ENCODE measurements at regions not wholly inside any gene's neighbourhood (a gene's known extent, or its start where the extent isn't known, plus 50 kb on each side); places are given as distances from the start of the nearest gene placed in this dataset.

DNA sequence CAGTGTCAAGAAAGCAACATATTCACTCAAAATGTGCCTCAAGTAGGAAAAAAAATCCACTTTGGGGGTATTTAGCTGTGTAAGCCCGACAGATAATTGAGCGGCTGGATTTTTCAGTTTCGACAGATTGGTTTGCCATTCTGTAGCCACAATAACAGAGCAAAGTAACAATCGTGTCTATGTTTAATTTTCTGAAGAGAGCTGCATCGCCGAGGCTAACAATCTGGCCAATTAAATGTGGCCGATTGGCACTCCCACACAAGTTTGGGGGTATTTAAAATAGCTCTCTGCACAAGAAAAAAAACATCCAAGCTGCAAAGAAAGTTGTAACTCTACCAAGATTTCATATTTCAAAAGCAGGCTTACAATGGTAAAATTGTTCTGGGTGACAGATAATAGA lies 99.7 kb upstream of the CDH13 start:
- Histone ChIP-seq H3K4me1 (ENCODE audit: control insufficient read depth, insufficient read depth, low read length) (no peaks in the 10 kb centered on the region), H3K9ac (ENCODE audit: low read length in 2 of 2) (no peak overlapping the region), H3K9me3 (ENCODE audit: control insufficient read depth in 2 of 2, low read length in 2 of 2) (peaks cover 5 to 9% of the 10 kb centered on the region in 2 donors), H3K27me3 (ENCODE audit: control insufficient read depth in 1 of 2, insufficient read depth in 2 of 2, low read length in 2 of 2) (no peaks in the 10 kb centered on the region), H3K4me3 (ENCODE audit: low read length in 2 of 2) (no peak overlapping the region), H3K36me3 (ENCODE audit: control insufficient read depth in 2 of 2, insufficient read depth in 2 of 2, low read length in 2 of 2) (no peaks in the 10 kb centered on the region), H3K27ac (ENCODE audit: low read length) (no peak overlapping the region)

DNA sequence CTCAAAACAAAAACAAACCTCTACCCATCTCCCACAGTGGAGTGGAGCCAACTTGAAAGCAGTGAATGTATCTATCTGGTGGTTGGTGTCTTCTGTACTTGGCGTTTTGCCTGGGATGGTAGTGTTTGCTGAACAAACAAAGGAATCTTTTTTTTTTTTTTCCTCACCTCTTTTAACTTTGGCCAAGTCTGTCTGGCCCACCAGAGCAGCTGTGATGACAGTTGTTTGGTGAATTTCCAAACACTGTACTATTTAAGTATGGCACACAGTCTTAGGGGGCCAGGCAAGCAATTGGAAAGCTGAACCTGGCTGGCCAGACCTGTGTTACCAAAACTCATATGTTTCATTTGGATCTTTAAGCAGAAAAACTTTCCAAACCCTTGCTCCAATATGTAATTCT lies 101.8 kb upstream of the CDH13 start:
- no peaks in the 10 kb centered on the region for H3K4me1 ChIP-seq (ENCODE audit: control insufficient read depth, insufficient read depth, low read length)
- H3K27me3 ChIP-seq (ENCODE audit: control insufficient read depth in 1 of 2, insufficient read depth in 2 of 2, low read length in 2 of 2) = no peaks in the 10 kb centered on the region
- H3K9me3 ChIP-seq (ENCODE audit: control insufficient read depth in 2 of 2, low read length in 2 of 2) = peaks cover 5 to 9% of the 10 kb centered on the region in 2 donors
- no peak overlapping the region for H3K27ac ChIP-seq (ENCODE audit: low read length)
- H3K36me3 ChIP-seq (ENCODE audit: control insufficient read depth in 2 of 2, insufficient read depth in 2 of 2, low read length in 2 of 2) = no peaks in the 10 kb centered on the region
- no peak overlapping the region for H3K9ac ChIP-seq (ENCODE audit: low read length in 2 of 2)
- no peak overlapping the region for H3K4me3 ChIP-seq (ENCODE audit: low read length in 2 of 2)

DNA sequence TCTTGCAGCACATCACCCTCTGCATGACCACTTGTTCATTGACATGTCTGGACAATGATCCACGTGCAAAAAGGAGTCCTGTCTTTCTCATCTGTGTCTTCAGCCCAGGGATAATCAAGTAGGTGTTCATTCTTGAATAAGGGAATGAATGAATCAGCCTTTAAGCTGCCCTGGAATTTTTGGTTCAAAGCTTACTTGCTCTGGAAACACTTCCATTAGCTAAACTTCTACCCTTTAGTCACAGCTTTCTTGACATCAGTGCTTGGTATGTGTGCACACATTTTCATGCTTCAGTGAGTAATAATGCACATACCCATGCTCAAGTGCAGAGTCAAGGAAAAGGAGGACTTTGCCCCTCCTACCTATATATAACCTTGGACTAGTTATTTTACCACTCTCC lies 103.0 kb upstream of the CDH13 start:
- Histone ChIP-seq H3K36me3 (ENCODE audit: control insufficient read depth in 2 of 2, insufficient read depth in 2 of 2, low read length in 2 of 2) (no peaks in the 10 kb centered on the region), H3K4me3 (ENCODE audit: low read length in 2 of 2) (no peak overlapping the region), H3K27me3 (ENCODE audit: control insufficient read depth in 1 of 2, insufficient read depth in 2 of 2, low read length in 2 of 2) (no peaks in the 10 kb centered on the region), H3K4me1 (ENCODE audit: control insufficient read depth, insufficient read depth, low read length) (no peaks in the 10 kb centered on the region), H3K9me3 (ENCODE audit: control insufficient read depth in 2 of 2, low read length in 2 of 2) (peaks cover 5 to 9% of the 10 kb centered on the region in 2 donors), H3K27ac (ENCODE audit: low read length) (no peak overlapping the region), H3K9ac (ENCODE audit: low read length in 2 of 2) (no peak overlapping the region)

DNA sequence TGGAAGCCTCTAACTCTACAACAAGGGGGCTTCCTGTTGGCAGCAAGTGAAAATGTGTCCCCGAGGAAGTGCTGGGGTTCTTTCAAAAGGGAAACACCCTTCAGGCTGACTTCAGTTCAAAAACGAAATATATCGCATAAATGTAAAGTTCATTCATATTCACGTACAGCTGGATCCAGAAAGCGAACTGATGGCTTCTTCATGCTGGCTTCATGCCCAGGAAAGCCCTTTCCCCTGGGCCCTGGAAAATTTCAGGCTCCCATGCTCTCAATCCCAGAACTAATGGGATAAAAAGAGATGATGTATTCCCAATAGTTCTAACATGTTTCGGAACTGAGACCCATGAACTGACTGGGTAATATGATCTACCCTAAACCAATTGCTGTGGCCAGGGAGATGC lies 104.7 kb upstream of the CDH13 start:
- Histone ChIP-seq H3K27me3 (ENCODE audit: control insufficient read depth in 1 of 2, insufficient read depth in 2 of 2, low read length in 2 of 2) (no peaks in the 10 kb centered on the region), H3K9ac (ENCODE audit: low read length in 2 of 2) (no peak overlapping the region), H3K36me3 (ENCODE audit: control insufficient read depth in 2 of 2, insufficient read depth in 2 of 2, low read length in 2 of 2) (no peaks in the 10 kb centered on the region), H3K4me1 (ENCODE audit: control insufficient read depth, insufficient read depth, low read length) (no peaks in the 10 kb centered on the region), H3K4me3 (ENCODE audit: low read length in 2 of 2) (no peak overlapping the region), H3K9me3 (ENCODE audit: control insufficient read depth in 2 of 2, low read length in 2 of 2) (peaks cover 5 to 9% of the 10 kb centered on the region in 2 donors), H3K27ac (ENCODE audit: low read length) (no peak overlapping the region)

- Histone ChIP-seq H3K9ac (ENCODE audit: low read length in 2 of 2) (no peak overlapping the region), H3K4me1 (ENCODE audit: control insufficient read depth, insufficient read depth, low read length) (no peaks in the 10 kb centered on the region), H3K9me3 (ENCODE audit: control insufficient read depth in 2 of 2, low read length in 2 of 2) (peaks cover 0 to 5% of the 10 kb centered on the region in 2 donors), H3K36me3 (ENCODE audit: control insufficient read depth in 2 of 2, insufficient read depth in 2 of 2, low read length in 2 of 2) (no peaks in the 10 kb centered on the region), H3K4me3 (ENCODE audit: low read length in 2 of 2) (no peak overlapping the region), H3K27me3 (ENCODE audit: control insufficient read depth in 1 of 2, insufficient read depth in 2 of 2, low read length in 2 of 2) (no peaks in the 10 kb centered on the region), H3K27ac (ENCODE audit: low read length) (no peak overlapping the region)
Measured at GRCh38 chr16:82518811-82519210, 108.0 kb upstream of the CDH13 start.

DNA sequence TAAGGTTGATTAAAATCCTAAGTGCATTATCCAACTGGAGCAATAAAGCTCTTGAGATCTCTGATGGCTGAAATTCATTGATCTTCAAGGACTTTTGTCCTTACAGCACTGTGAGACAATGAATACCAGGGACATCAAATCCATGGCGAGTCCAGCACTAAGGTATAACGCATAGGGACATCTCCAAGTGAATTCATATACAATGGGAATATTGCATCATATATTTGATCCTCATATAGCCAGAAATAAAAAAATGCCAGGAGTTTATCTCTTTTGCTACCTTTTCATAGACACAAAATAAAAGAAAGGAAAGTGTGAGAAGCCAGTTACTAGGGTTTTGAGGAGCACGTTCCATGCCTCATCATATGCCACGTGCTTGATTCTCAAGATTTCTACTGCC lies 112.5 kb upstream of the CDH13 start:
- H3K4me1 ChIP-seq (ENCODE audit: control insufficient read depth, insufficient read depth, low read length) = no peaks in the 10 kb centered on the region

GRCh38 chr16:82510789-82511305 lies 115.9 kb upstream of the CDH13 start:
- no peaks in the 10 kb centered on the region for H3K36me3 ChIP-seq (ENCODE audit: control insufficient read depth in 2 of 2, insufficient read depth in 2 of 2, low read length in 2 of 2)
- H3K27me3 ChIP-seq (ENCODE audit: control insufficient read depth in 1 of 2, insufficient read depth in 2 of 2, low read length in 2 of 2) = no peaks in the 10 kb centered on the region
- H3K9me3 ChIP-seq (ENCODE audit: control insufficient read depth in 2 of 2, low read length in 2 of 2) = peaks cover 9 to 11% of the 10 kb centered on the region in 2 donors
- H3K9ac ChIP-seq (ENCODE audit: low read length in 2 of 2) = no peak overlapping the region
- H3K4me3 ChIP-seq (ENCODE audit: low read length in 2 of 2) = no peak overlapping the region
- H3K4me1 ChIP-seq (ENCODE audit: control insufficient read depth, insufficient read depth, low read length) = no peaks in the 10 kb centered on the region
- H3K27ac ChIP-seq (ENCODE audit: low read length) = no peak overlapping the region

More for the DNA sequence above, 112.5 kb upstream of the CDH13 start:
- H3K36me3 ChIP-seq (ENCODE audit: control insufficient read depth in 2 of 2, insufficient read depth in 2 of 2, low read length in 2 of 2) = no peaks in the 10 kb centered on the region
- no peaks in the 10 kb centered on the region for H3K9me3 ChIP-seq (ENCODE audit: control insufficient read depth in 2 of 2, low read length in 2 of 2)
- no peaks in the 10 kb centered on the region for H3K27me3 ChIP-seq (ENCODE audit: control insufficient read depth in 1 of 2, insufficient read depth in 2 of 2, low read length in 2 of 2)
- no peak overlapping the region for H3K27ac ChIP-seq (ENCODE audit: low read length)
- no peak overlapping the region for H3K4me3 ChIP-seq (ENCODE audit: low read length in 2 of 2)
- H3K9ac ChIP-seq (ENCODE audit: low read length in 2 of 2) = no peak overlapping the region

DNA sequence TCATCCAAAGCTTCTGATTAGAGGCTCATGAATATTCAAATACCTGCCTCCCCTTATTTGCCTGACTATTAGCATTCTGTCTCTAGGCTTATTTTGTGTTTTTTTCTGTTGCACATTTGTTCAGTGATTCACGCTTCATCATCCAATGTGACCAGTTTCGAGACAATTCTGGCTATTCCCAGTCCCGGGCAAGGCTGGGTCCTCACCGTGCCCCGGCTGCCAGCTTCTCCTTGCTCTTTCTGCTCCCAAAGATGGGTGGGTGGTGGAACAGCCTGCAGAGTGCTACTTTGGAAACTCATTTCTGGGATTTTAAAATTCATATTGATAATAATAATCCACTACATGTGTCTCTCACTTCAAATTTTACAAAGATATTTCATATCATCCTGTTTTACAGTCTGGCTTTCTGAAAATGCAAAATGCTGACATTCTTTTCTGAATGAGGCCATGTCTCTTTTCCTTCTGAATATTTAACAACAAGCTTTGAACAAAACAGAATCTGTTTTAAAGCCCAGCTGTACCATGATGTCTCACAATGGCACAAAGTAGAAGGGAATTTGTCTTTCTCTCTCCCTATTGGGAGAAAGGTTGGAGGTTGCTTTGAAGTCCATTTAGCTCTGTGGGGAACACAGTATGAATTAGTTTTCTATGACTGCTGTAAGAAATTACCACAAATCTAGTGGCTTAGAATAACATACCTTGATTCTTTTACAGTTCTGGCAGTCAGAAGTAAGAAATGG lies 116.9 kb upstream of the CDH13 start:
- Histone ChIP-seq H3K27ac (ENCODE audit: low read length) (no peak overlapping the region), H3K36me3 (ENCODE audit: control insufficient read depth in 2 of 2, insufficient read depth in 2 of 2, low read length in 2 of 2) (no peaks in the 10 kb centered on the region), H3K9me3 (ENCODE audit: control insufficient read depth in 2 of 2, low read length in 2 of 2) (peaks cover 9 to 11% of the 10 kb centered on the region in 2 donors), H3K4me3 (ENCODE audit: low read length in 2 of 2) (no peak overlapping the region), H3K27me3 (ENCODE audit: control insufficient read depth in 1 of 2, insufficient read depth in 2 of 2, low read length in 2 of 2) (no peaks in the 10 kb centered on the region), H3K9ac (ENCODE audit: low read length in 2 of 2) (no peak overlapping the region), H3K4me1 (ENCODE audit: control insufficient read depth, insufficient read depth, low read length) (no peaks in the 10 kb centered on the region)

GRCh38 chr16:82506692-82507670 lies 119.8 kb upstream of the CDH13 start:
- H3K27ac ChIP-seq (ENCODE audit: low read length) = no peak overlapping the region
- H3K36me3 ChIP-seq (ENCODE audit: control insufficient read depth in 2 of 2, insufficient read depth in 2 of 2, low read length in 2 of 2) = no peaks in the 10 kb centered on the region
- H3K4me3 ChIP-seq (ENCODE audit: low read length in 2 of 2) = no peak overlapping the region
- no peaks in the 10 kb centered on the region for H3K4me1 ChIP-seq (ENCODE audit: control insufficient read depth, insufficient read depth, low read length)
- H3K9me3 ChIP-seq (ENCODE audit: control insufficient read depth in 2 of 2, low read length in 2 of 2) = peaks cover 9 to 11% of the 10 kb centered on the region in 2 donors
- H3K9ac ChIP-seq (ENCODE audit: low read length in 2 of 2) = no peak overlapping the region
- no peaks in the 10 kb centered on the region for H3K27me3 ChIP-seq (ENCODE audit: control insufficient read depth in 1 of 2, insufficient read depth in 2 of 2, low read length in 2 of 2)

DNA sequence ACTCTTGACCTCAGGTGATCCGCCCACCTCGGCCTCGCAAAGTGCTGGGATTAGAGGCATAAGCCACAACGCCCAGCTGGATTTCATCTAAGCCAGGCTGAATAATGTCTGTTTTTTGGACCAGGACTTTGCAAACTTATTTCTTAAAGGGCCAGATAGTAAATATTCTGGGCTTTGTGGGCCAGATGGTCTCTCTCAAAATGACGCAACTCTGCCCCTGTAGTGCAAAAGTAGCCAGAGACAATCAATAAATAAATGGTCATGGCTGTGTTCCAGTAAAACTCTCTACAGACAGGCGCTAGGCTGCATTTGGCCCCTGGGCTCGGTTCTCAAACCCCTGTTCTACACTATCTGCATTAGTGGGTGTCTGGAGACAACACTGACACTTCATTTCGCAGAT lies 121.9 kb upstream of the CDH13 start:
- H3K9ac ChIP-seq (ENCODE audit: low read length in 2 of 2) = no peak overlapping the region
- H3K27ac ChIP-seq (ENCODE audit: low read length) = no peak overlapping the region

More for the DNA sequence above, 121.9 kb upstream of the CDH13 start:
- Histone ChIP-seq H3K4me3 (ENCODE audit: low read length in 2 of 2) (no peak overlapping the region), H3K9me3 (ENCODE audit: control insufficient read depth in 2 of 2, low read length in 2 of 2) (peaks cover 9 to 11% of the 10 kb centered on the region in 2 donors), H3K4me1 (ENCODE audit: control insufficient read depth, insufficient read depth, low read length) (no peaks in the 10 kb centered on the region), H3K27me3 (ENCODE audit: control insufficient read depth in 1 of 2, insufficient read depth in 2 of 2, low read length in 2 of 2) (no peaks in the 10 kb centered on the region), H3K36me3 (ENCODE audit: control insufficient read depth in 2 of 2, insufficient read depth in 2 of 2, low read length in 2 of 2) (no peaks in the 10 kb centered on the region)
